Suprapubic skin (tissue), 3 donors: ENCODE measurements at regions not wholly inside any gene's neighbourhood (a gene's known extent, or its start where the extent isn't known, plus 50 kb on each side); places are given as distances from the start of the nearest gene placed in this dataset.

Experiments
- CTCF ChIP-seq, 2 donors: fragments of 200-600 bp in 1 of 2; fragments of 450-650 bp in 1 of 2; sonication (generic) in 1 of 2; IDR thresholded peaks; one replicate each; pipeline ENCODE4 v1.5.1; 2016 to 2019; ENCODE audit warnings: antibody characterized with exemption in 2 of 2, mild to moderate bottlenecking in 1 of 2, moderate library complexity in 1 of 2
- POLR2A ChIP-seq, 2 donors: fragments of 450-650 bp; IDR thresholded peaks; one replicate each; pipeline ENCODE4 v1.6.1; 2017; ENCODE audit warnings: antibody characterized with exemption in 2 of 2, mild to moderate bottlenecking in 2 of 2, moderate library complexity in 2 of 2

GRCh38 chr7:46750321-46750865 lies 829.3 kb upstream of the IGFBP3 start:
- TF ChIP-seq CTCF (IDR thresholded peaks at IDR 0.05) = no peak
- no peak for TF ChIP-seq POLR2A (IDR thresholded peaks at IDR 0.05)
